NCI-H510A (cell line): ENCODE measurements at regions not wholly inside any gene's neighbourhood (a gene's known extent, or its start where the extent isn't known, plus 50 kb on each side); places are given as distances from the start of the nearest gene placed in this dataset.
"Not testable (repeated sequence)": the region's sequence is repeated elsewhere in the genome, so short reads cannot be mapped to it uniquely, and the experiment has no call there.

Source experiments
- DNase-seq: peaks from one replicate; lab custom pipeline; 2025; lab: John Stamatoyannopoulos, UW

- DNase-seq: not testable (repeated sequence)
Measured at GRCh38 chr16:31581065-31581464, 53.4 kb downstream of the AHSP start.

- not testable (repeated sequence) for DNase-seq
Measured at GRCh38 chr16:31601737-31602384, 74.2 kb downstream of the AHSP start.

- no peak for DNase-seq
Measured at GRCh38 chr16:31618130-31618529, 90.4 kb downstream of the AHSP start.

GRCh38 chr16:31636433-31636832, 108.7 kb downstream of the AHSP start:
- DNase-seq: no peak

- no peak for DNase-seq
Measured at GRCh38 chr16:31641279-31641678, 113.6 kb downstream of the AHSP start.

GRCh38 chr16:31655674-31656073, 128.0 kb downstream of the AHSP start:
- not testable (repeated sequence) for DNase-seq

- DNase-seq: no peak
Measured at GRCh38 chr16:31664683-31665482, 137.2 kb downstream of the AHSP start.

- no peak for DNase-seq
Measured at GRCh38 chr16:31674686-31675085, 147.0 kb downstream of the AHSP start.

- no peak for DNase-seq
Measured at GRCh38 chr16:31676731-31677130, 149.0 kb downstream of the AHSP start.

GRCh38 chr16:31678649-31679325, 151.1 kb downstream of the AHSP start:
- no peak for DNase-seq

- DNase-seq: not testable (repeated sequence)
Measured at GRCh38 chr16:31689331-31689730, 161.6 kb downstream of the AHSP start.

GRCh38 chr16:31692338-31692737, 164.6 kb downstream of the AHSP start:
- not testable (repeated sequence) for DNase-seq

GRCh38 chr16:31693733-31694132, 166.0 kb downstream of the AHSP start:
- DNase-seq: no peak

- no peak for DNase-seq
Measured at GRCh38 chr16:31694461-31694860, 166.8 kb downstream of the AHSP start.

GRCh38 chr16:31695667-31696066, 168.0 kb downstream of the AHSP start:
- DNase-seq: no peak

GRCh38 chr16:31696968-31697743, 169.5 kb downstream of the AHSP start:
- no peak for DNase-seq

GRCh38 chr16:31697744-31698125, 170.0 kb downstream of the AHSP start:
- no peak for DNase-seq

GRCh38 chr16:31698901-31699300, 171.2 kb downstream of the AHSP start:
- no peak for DNase-seq

GRCh38 chr16:31699601-31700000, 171.9 kb downstream of the AHSP start:
- no peak for DNase-seq

- peak; percentile 96 for DNase-seq
Measured at GRCh38 chr16:31700200-31700529, 172.5 kb downstream of the AHSP start.

- DNase-seq: no peak
Measured at GRCh38 chr16:31700530-31701388, 172.8 kb upstream of the ZNF267 start.
